MCF 10A (cell line): ENCODE measurements at regions not wholly inside any gene's neighbourhood (a gene's known extent, or its start where the extent isn't known, plus 50 kb on each side); places are given as distances from the start of the nearest gene placed in this dataset.

Experiments
- BruUV-seq: library from RNA; stranded (reverse); fragments of 400-500 nt; replicated peaks from 2 replicates; lab custom pipeline; 2021; lab: Mats Ljungman, UMichigan
- CTCF ChIA-PET: fragments of 300-600 bp; sonication (Branson Sonifier 250); formaldehyde crosslinking; extraction: SDS; loops from one replicate; lab custom pipeline; 2021; ENCODE audit warnings: antibody characterized with exemption, inconsistent platforms; lab: Yijun Ruan, JAX
- POLR2A ChIA-PET: fragments of 300-600, 350-650 bp; sonication (Branson Sonifier 250); formaldehyde crosslinking; extraction: SDS; loops from one replicate; lab custom pipeline; 2020; ENCODE audit warnings: antibody characterized with exemption, inconsistent platforms; lab: Yijun Ruan, JAX
- DNase-seq: peaks from one replicate; pipeline ENCODE4 v3.0.0-alpha.2; 2018; ENCODE audit not compliant: unreplicated experiment
- H3K27ac Mint-ChIP-seq: one replicate; pipeline ENCODE4 v1.8.0; 2022; ENCODE audit warnings: mild to moderate bottlenecking, low read depth, mixed read lengths; ENCODE audit not compliant: unreplicated experiment
- H3K27me3 Mint-ChIP-seq: one replicate; pipeline ENCODE4 v1.8.0; 2022; ENCODE audit warnings: mixed read lengths; ENCODE audit not compliant: insufficient read depth, unreplicated experiment
- H3K36me3 Mint-ChIP-seq: one replicate; pipeline ENCODE4 v1.8.0; 2022; ENCODE audit warnings: mild to moderate bottlenecking, moderate library complexity, mixed read lengths; ENCODE audit not compliant: insufficient read depth, unreplicated experiment
- H3K4me1 Mint-ChIP-seq: one replicate; pipeline ENCODE4 v1.8.0; 2022; ENCODE audit warnings: mixed read lengths; ENCODE audit not compliant: insufficient read depth, unreplicated experiment
- H3K4me3 Mint-ChIP-seq: one replicate; pipeline ENCODE4 v1.8.0; 2022; ENCODE audit warnings: mild to moderate bottlenecking, moderate library complexity, mixed read lengths; ENCODE audit not compliant: unreplicated experiment
- H3K9me3 Mint-ChIP-seq: one replicate; pipeline ENCODE4 v1.8.0; 2022; ENCODE audit warnings: mixed read lengths; ENCODE audit not compliant: unreplicated experiment
- CTCF ChIP-seq: fragments of 200-600 bp; IDR thresholded peaks from one replicate; pipeline ENCODE4 v1.8.0; 2022; ENCODE audit warnings: antibody characterized with exemption, mild to moderate bottlenecking; ENCODE audit not compliant: unreplicated experiment
- intact Hi-C: fragments of 100-400 bp; cut with micrococcal nuclease; formaldehyde crosslinking; loops from 2 replicates; pipeline ENCODE4 v1.14.1; 2022

DNA sequence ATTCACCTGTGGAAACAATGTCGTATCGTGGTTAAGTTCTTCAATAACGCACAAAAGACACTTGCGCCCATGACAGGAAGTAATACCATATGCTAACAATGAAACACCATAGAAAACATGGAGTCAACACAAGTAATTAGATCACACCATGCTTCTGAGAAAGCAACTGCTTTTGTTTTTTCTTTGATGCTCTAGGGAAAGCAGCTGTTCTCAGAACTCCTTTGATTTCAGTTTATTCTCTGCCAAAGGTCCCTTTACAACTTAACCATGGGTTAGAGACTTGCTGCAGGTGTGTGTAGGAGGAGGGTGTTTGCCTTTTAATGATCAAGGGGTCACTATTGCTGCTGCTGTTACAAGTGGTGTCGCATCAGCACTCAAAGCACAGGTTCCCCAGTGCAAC is 324.0 kb upstream of the SLCO3A1 start:
- POLR2A ChIA-PET = no interaction called here

DNA sequence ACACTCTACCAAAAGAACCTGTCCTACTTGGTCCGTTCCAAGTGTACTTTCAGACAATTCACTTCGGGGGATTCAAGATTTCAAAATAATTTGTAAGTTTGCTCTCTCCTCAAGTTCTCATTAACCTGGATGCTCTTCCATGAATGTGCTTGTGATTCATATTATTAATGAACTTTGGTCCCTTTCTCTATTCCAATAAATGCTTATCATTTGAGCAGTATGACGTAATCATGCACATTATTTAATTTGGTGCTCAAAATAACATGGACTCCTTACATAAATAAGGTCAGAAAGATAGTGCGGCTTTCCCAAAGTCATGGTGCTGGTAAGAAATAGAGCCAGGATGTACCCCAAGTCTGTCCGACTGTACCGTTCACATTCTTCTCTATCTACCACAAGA is 323.2 kb upstream of the SLCO3A1 start:
- Mint-ChIP-seq H3K36me3 (no peaks in the 10 kb centered on the region), H3K4me3 (no peak overlapping the region), H3K4me1 (no peaks in the 10 kb centered on the region), H3K27ac (no peak overlapping the region), H3K27me3 (no peaks in the 10 kb centered on the region), H3K9me3 (no peaks in the 10 kb centered on the region)
- no peak for DNase-seq
- CTCF ChIA-PET = interaction anchor here (0.7 kb wide), 2 partner anchors 228 to 358 kb away, joined by 3 to 4 read pairs; no protein-coding TSS in a partner anchor
- BruUV-seq = no TSS peak
- TF ChIP-seq CTCF = no peak
- intact Hi-C loops = loop anchor here (10.0 kb wide), 1 partner anchor 175 kb away; no protein-coding TSS in a partner anchor
- POLR2A ChIA-PET = no interaction called here

More for the DNA sequence above, 324.0 kb upstream of the SLCO3A1 start:
- H3K27ac Mint-ChIP-seq = no peak overlapping the region
- no peak for TF ChIP-seq CTCF
- H3K36me3 Mint-ChIP-seq = no peaks in the 10 kb centered on the region
- no peaks in the 10 kb centered on the region for H3K27me3 Mint-ChIP-seq
- H3K4me3 Mint-ChIP-seq = no peak overlapping the region
- H3K4me1 Mint-ChIP-seq = no peaks in the 10 kb centered on the region
- CTCF ChIA-PET = interaction anchor here (0.9 kb wide), 1 partner anchor 227 kb away, joined by 3 read pairs; no protein-coding TSS in a partner anchor
- DNase-seq = no peak
- intact Hi-C loops = no loop called here
- H3K9me3 Mint-ChIP-seq = no peaks in the 10 kb centered on the region
- no TSS peak for BruUV-seq

DNA sequence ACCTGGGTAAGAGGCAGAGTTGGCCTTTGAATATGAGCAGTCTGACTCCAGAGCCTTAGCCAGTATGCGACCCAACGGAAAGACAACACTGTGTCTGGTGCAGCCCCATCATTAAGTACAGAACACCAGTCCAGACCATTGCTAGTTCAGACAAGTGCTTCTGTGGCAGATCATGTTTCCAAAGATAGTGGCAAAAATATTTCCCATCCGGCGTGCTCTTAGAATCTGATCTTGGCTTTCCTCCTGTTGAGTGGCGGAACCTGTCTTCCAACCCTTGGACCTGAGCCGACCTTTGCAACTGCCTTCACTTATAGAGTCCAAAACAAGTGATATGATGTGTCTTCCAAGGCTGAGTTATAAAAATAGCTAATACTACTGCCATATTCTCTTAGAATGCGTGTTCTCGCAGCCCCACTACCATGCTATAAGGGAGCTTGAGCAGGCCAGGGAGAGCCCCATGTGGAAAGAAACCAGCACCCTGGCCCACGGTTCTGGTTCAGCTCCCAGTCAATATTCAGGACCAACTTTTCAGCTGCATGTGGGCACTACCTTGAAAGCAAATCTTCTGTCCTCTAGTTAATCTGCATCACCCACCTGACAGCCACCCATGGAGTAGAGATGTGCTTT is 322.4 kb upstream of the SLCO3A1 start:
- intact Hi-C loops = loop anchor here (10.0 kb wide), 1 partner anchor 174 kb away; no protein-coding TSS in a partner anchor
- TF ChIP-seq CTCF = no peak
- no TSS peak for BruUV-seq
- no peaks in the 10 kb centered on the region for H3K9me3 Mint-ChIP-seq
- H3K27ac Mint-ChIP-seq = no peak overlapping the region
- no peaks in the 10 kb centered on the region for H3K36me3 Mint-ChIP-seq
- DNase-seq = no peak
- ChIA-PET CTCF (interaction anchor here (0.7 kb wide), 1 partner anchor 358 kb away, joined by 4 read pairs; no protein-coding TSS in a partner anchor), POLR2A (interaction anchor here (0.7 kb wide), 1 partner anchor 307 kb away, joined by 3 read pairs; no protein-coding TSS in a partner anchor)
- H3K4me3 Mint-ChIP-seq = no peak overlapping the region
- H3K4me1 Mint-ChIP-seq = no peaks in the 10 kb centered on the region
- no peaks in the 10 kb centered on the region for H3K27me3 Mint-ChIP-seq

DNA sequence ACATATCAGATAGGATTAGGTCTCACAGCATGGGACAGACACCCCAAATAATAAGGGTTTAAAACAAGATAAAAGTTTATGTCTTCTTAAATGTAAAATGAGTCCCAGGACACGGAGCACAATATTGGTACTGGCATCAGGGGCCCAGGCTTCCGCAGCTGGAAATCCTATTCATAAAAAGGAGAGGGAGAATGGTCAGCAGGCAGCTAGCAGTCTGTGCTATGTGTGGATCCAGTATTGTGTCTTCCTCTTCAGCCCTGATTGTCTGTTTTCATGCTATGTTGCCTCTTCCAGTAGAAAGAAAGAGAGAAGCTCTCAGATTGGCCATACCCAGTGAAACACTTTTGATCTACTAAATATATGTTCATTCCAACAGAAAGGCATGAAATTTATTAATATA is 319.3 kb upstream of the SLCO3A1 start:
- no peak overlapping the region for H3K4me3 Mint-ChIP-seq
- POLR2A ChIA-PET = no interaction called here
- intact Hi-C loops = loop anchor here (10.0 kb wide), 1 partner anchor 171 kb away; no protein-coding TSS in a partner anchor
- TF ChIP-seq CTCF = no peak
- H3K9me3 Mint-ChIP-seq = no peaks in the 10 kb centered on the region
- CTCF ChIA-PET = interaction anchor here (0.6 kb wide), 1 partner anchor 411 kb away, joined by 4 read pairs; no protein-coding TSS in a partner anchor
- H3K4me1 Mint-ChIP-seq = peaks cover 6% of the 10 kb centered on the region
- H3K27ac Mint-ChIP-seq = no peak overlapping the region
- H3K36me3 Mint-ChIP-seq = no peaks in the 10 kb centered on the region
- H3K27me3 Mint-ChIP-seq = no peaks in the 10 kb centered on the region
- BruUV-seq = no TSS peak
- no peak for DNase-seq
